Neural cell (in vitro differentiated cells): ENCODE measurements at regions not wholly inside any gene's neighbourhood (a gene's known extent, or its start where the extent isn't known, plus 50 kb on each side); places are given as distances from the start of the nearest gene placed in this dataset.

Experiments
- H2AFZ ChIP-seq: fragments of 200-600, 300-800 bp; sonication (generic), shearing (Covaris generic); 2 replicates; pipeline ENCODE4 v1.6.0; 2014; ENCODE audit warnings: low read depth, mild to moderate bottlenecking, antibody characterized with exemption, low read length, moderate library complexity
- H3F3A ChIP-seq: fragments of 200-600 bp; shearing (Covaris generic); 2 replicates; pipeline ENCODE4 v1.6.1; 2016; ENCODE audit warnings: mild to moderate bottlenecking, moderate library complexity, mixed read lengths, antibody characterized with exemption, low read length; ENCODE audit not compliant: insufficient read depth, poor library complexity, severe bottlenecking
- H3K27ac ChIP-seq: fragments of 200-600, 300-800 bp; sonication (generic), shearing (Covaris generic); 2 replicates; pipeline ENCODE4 v1.5.1; 2014; ENCODE audit warnings: mild to moderate bottlenecking, low read length, moderate library complexity
- H3K27me3 ChIP-seq: fragments of 300-800, 200-600 bp; sonication (generic), shearing (Covaris generic); 2 replicates; pipeline ENCODE4 v1.6.0; 2014; ENCODE audit warnings: mild to moderate bottlenecking, low read depth, low read length, moderate library complexity; ENCODE audit not compliant: insufficient read depth
- H3K36me3 ChIP-seq: fragments of 300-800, 200-600 bp; sonication (generic), shearing (Covaris generic); 2 replicates; pipeline ENCODE4 v1.5.1; 2014; ENCODE audit warnings: mild to moderate bottlenecking, antibody characterized with exemption, low read length, moderate library complexity; ENCODE audit not compliant: insufficient read depth
- H3K4me2 ChIP-seq: fragments of 300-800, 200-600 bp; sonication (generic), shearing (Covaris generic); 2 replicates; pipeline ENCODE4 v1.6.0; 2014; ENCODE audit warnings: mild to moderate bottlenecking, low read length
- H3K4me3 ChIP-seq: fragments of 300-800, 200-600 bp; sonication (generic), shearing (Covaris generic); 2 replicates; pipeline ENCODE4 v1.5.1; 2014; ENCODE audit warnings: mild to moderate bottlenecking, low read length, moderate library complexity
- H3K79me2 ChIP-seq: fragments of 200-600 bp; shearing (Covaris generic); replicated peaks from 2 replicates; pipeline ENCODE4 v1.6.0; 2014; ENCODE audit warnings: mild to moderate bottlenecking, low read length, moderate library complexity; ENCODE audit not compliant: insufficient read depth
- H3K9ac ChIP-seq: fragments of 300-800, 200-600 bp; sonication (generic), shearing (Covaris generic); 2 replicates; pipeline ENCODE4 v1.6.1; 2016; ENCODE audit warnings: mild to moderate bottlenecking, low read length, mixed read lengths
- H3K9me2 ChIP-seq: fragments of 200-600 bp; shearing (Covaris generic); 2 replicates; pipeline ENCODE4 v1.6.1; 2016; ENCODE audit warnings: mild to moderate bottlenecking, low read length, mixed read lengths; ENCODE audit not compliant: insufficient read depth
- H3K9me3 ChIP-seq: fragments of 200-600, 300-800 bp; sonication (generic), shearing (Covaris generic); 2 replicates; pipeline ENCODE4 v1.6.1; 2016; ENCODE audit warnings: mild to moderate bottlenecking, mixed run types, low read length, moderate library complexity, mixed read lengths
- H4K20me1 ChIP-seq: fragments of 200-600 bp; shearing (Covaris generic); 2 replicates; pipeline ENCODE4 v1.6.1; 2016; ENCODE audit warnings: mild to moderate bottlenecking, mixed run types; ENCODE audit not compliant: insufficient read depth
- CTCF ChIP-seq: fragments of 450-650 bp; IDR thresholded peaks from 2 replicates; pipeline ENCODE4 v1.5.1; 2014; ENCODE audit warnings: antibody characterized with exemption, mild to moderate bottlenecking, moderate library complexity; ENCODE audit not compliant: poor library complexity, severe bottlenecking
- EP300 ChIP-seq: fragments of 450-650 bp; conservative IDR thresholded peaks from 2 replicates; pipeline ENCODE4 v1.6.1; 2014; ENCODE audit warnings: antibody characterized with exemption, mild to moderate bottlenecking, moderate library complexity; ENCODE audit not compliant: poor library complexity, severe bottlenecking
- EZH2 ChIP-seq: fragments of 200-600, 300-800 bp; shearing (Covaris generic), sonication (generic); IDR thresholded peaks from 2 replicates; pipeline ENCODE4 v1.6.1; 2014; ENCODE audit warnings: antibody characterized with exemption, low read length, borderline replicate concordance, mild to moderate bottlenecking; ENCODE audit not compliant: insufficient read depth, poor library complexity, severe bottlenecking
- MXI1 ChIP-seq: fragments of 450-650 bp; conservative IDR thresholded peaks from 2 replicates; pipeline ENCODE4 v1.6.1; 2014; ENCODE audit warnings: antibody characterized with exemption, mild to moderate bottlenecking; ENCODE audit not compliant: poor library complexity, severe bottlenecking
- POLR2AphosphoS5 ChIP-seq: IDR thresholded peaks from 2 replicates; pipeline ENCODE4 v1.6.1; 2012
- RAD21 ChIP-seq: fragments of 450-650 bp; conservative IDR thresholded peaks from 2 replicates; pipeline ENCODE4 v1.6.1; 2014; ENCODE audit warnings: antibody characterized with exemption, mild to moderate bottlenecking, moderate library complexity
- SMC3 ChIP-seq: fragments of 450-650 bp; conservative IDR thresholded peaks from 2 replicates; pipeline ENCODE4 v1.6.1; 2014; ENCODE audit warnings: antibody characterized with exemption, mild to moderate bottlenecking, moderate library complexity; ENCODE audit not compliant: poor library complexity
- TAF1 ChIP-seq: IDR thresholded peaks from 2 replicates; pipeline ENCODE4 v1.6.1; 2012; ENCODE audit warnings: low read depth
- TF ChIP-seq, protein P1 (sequence below): IDR thresholded peaks from 2 replicates; pipeline ENCODE4 v1.6.1; 2012; ENCODE audit warnings: borderline replicate concordance

DNA sequence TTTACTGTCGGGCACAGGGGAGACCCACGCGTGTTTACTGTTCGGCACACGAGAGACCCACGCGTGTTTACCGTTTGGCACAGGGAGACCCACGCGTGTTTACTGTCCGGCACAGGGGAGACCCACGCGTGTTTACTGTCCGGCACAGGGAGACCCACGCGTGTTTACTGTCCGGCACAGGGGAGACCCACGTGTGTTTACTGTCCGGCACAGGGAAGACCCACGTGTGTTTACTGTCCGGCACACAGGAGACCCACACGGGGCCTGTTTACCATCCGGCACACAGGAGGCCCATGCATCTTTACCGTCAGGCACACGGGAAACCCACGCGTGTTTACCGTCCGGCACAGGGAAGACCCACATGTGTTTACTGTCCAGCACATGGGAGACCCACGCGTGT, 525.1 kb downstream of the BRD1 start:
- Histone ChIP-seq H3K4me2 (no peak overlapping the region), H4K20me1 (no peaks in the 10 kb centered on the region), H3F3A (no peaks in the 10 kb centered on the region), H3K9me3 (no peaks in the 10 kb centered on the region), H3K27me3 (no peaks in the 10 kb centered on the region), H3K4me3 (no peak overlapping the region), H2AFZ (no peak overlapping the region), H3K27ac (no peak overlapping the region), H3K36me3 (no peaks in the 10 kb centered on the region), H3K9ac (no peak overlapping the region), H3K9me2 (no peaks in the 10 kb centered on the region), H3K79me2 (no peaks in the 10 kb centered on the region)
- TF ChIP-seq MXI1 (no peak), RAD21 (no peak), EZH2 (no peak), SMC3 (no peak), TAF1 (no peak), POLR2AphosphoS5 (no peak), EP300 (no peak)
- TF ChIP-seq, protein P1, sequence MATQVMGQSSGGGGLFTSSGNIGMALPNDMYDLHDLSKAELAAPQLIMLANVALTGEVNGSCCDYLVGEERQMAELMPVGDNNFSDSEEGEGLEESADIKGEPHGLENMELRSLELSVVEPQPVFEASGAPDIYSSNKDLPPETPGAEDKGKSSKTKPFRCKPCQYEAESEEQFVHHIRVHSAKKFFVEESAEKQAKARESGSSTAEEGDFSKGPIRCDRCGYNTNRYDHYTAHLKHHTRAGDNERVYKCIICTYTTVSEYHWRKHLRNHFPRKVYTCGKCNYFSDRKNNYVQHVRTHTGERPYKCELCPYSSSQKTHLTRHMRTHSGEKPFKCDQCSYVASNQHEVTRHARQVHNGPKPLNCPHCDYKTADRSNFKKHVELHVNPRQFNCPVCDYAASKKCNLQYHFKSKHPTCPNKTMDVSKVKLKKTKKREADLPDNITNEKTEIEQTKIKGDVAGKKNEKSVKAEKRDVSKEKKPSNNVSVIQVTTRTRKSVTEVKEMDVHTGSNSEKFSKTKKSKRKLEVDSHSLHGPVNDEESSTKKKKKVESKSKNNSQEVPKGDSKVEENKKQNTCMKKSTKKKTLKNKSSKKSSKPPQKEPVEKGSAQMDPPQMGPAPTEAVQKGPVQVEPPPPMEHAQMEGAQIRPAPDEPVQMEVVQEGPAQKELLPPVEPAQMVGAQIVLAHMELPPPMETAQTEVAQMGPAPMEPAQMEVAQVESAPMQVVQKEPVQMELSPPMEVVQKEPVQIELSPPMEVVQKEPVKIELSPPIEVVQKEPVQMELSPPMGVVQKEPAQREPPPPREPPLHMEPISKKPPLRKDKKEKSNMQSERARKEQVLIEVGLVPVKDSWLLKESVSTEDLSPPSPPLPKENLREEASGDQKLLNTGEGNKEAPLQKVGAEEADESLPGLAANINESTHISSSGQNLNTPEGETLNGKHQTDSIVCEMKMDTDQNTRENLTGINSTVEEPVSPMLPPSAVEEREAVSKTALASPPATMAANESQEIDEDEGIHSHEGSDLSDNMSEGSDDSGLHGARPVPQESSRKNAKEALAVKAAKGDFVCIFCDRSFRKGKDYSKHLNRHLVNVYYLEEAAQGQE, result no peak

GRCh38 chr22:49302150-49302460, 525.6 kb downstream of the BRD1 start:
- no peaks in the 10 kb centered on the region for H3K27me3 ChIP-seq
- no peaks in the 10 kb centered on the region for H4K20me1 ChIP-seq
- H3K27ac ChIP-seq, result no peak overlapping the region
- TF ChIP-seq, protein P1, result no peak
- TF ChIP-seq CTCF (no peak), EZH2 (no peak)
- H3K79me2 ChIP-seq, result no peaks in the 10 kb centered on the region
- no peaks in the 10 kb centered on the region for H3K36me3 ChIP-seq
- no peak overlapping the region for H3K9ac ChIP-seq
- no peak overlapping the region for H3K4me3 ChIP-seq
- no peak overlapping the region for H3K4me2 ChIP-seq
- H3K9me3 ChIP-seq, result no peaks in the 10 kb centered on the region
- no peak overlapping the region for H2AFZ ChIP-seq
- H3F3A ChIP-seq, result no peaks in the 10 kb centered on the region
- H3K9me2 ChIP-seq, result no peaks in the 10 kb centered on the region
